HG03521 (cell line): ENCODE measurements at regions not wholly inside any gene's neighbourhood (a gene's known extent, or its start where the extent isn't known, plus 50 kb on each side); places are given as distances from the start of the nearest gene placed in this dataset.

ENCODE experiments used
- ATAC-seq: cut with Tn5 transposase; IDR thresholded peaks from one replicate; pipeline ENCODE4 v1.9.1; 2021; ENCODE audit warnings: mild to moderate bottlenecking, moderate library complexity; ENCODE audit not compliant: unreplicated experiment

DNA sequence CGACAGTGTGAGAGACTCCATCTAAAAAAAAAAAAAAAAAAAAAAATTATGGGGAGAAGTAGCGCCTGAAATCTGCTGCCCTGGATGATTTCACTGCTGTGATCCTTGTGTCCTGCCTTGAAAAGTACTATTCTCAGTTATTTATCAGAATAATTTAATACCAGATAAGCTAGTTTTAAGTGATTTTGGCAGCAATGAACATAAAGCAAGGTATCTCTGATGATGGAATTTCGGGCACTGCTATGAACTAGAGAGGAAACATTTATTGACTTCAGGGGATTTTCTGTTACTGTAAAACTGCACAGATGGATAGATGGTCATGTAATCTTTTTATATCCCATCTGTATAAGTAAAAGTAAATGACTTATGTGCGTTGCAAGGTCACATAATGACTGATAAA is 619.1 kb upstream of the ANKRD30A start:
- ATAC-seq = no peak

DNA sequence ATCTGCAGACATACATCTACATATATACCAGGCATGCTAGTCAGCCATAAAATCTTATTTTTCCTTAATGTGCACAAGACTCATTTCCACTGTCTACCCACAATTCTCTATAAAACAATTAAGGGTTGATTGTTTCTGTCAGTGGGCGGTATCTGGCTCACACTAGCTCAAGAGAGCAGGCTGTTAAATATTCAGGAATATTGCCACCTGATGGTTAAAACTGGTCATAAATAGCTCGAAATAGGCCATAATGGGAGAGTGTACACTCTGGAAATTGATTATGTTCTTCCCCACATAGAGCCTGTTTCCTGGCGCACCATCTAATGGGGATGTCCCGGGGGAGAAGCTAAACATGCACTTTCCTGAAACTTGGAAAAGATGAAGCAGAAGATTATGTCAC is 620.6 kb upstream of the ANKRD30A start:
- no peak for ATAC-seq

- ATAC-seq = no peak
Observed at GRCh38 chr10:36500266-36500665, 625.1 kb upstream of the ANKRD30A start.

- no peak for ATAC-seq
Observed at GRCh38 chr10:36499693-36500092, 625.7 kb upstream of the ANKRD30A start.

DNA sequence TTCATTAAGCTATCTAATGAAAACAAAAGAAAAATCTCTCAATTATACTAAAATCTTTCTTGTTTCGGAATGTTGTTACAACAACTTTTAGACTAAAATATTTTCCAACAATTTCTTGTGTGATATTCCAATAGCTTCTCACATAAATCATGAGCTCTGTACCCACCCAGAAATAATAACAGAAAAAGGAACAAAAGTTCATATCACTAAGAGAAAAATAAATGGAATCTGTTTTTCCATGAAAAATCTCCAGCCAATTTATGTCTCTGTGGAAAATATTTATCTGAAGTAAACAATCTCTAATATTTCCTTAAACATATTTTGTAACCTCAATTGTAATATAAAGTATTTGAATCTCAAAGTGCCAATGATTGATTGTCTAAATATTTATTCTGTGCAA is 628.6 kb upstream of the ANKRD30A start:
- no peak for ATAC-seq

DNA sequence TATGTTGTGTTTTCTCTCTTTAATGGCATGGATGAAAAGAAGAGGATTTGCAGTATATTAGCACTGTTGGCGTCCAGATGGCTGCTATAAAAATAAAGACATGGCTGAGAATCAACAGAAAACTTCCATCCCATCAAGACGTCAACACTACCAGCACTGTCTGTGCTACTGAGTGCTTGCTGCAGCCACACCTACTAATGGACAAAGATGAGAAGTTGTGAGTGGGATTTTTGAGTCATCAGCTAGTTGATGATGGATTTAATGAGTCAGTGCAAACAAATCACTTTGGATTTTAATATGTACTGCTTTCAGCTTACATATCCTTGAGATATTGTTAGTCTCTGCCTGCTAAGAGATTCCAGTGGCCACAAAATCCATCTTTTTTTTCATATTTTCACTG is 631.0 kb upstream of the ANKRD30A start:
- ATAC-seq = no peak

GRCh38 chr10:36493516-36493880 is 631.9 kb upstream of the ANKRD30A start:
- no peak for ATAC-seq

- ATAC-seq = no peak
Observed at GRCh38 chr10:36492590-36493515, 632.5 kb upstream of the ANKRD30A start.

DNA sequence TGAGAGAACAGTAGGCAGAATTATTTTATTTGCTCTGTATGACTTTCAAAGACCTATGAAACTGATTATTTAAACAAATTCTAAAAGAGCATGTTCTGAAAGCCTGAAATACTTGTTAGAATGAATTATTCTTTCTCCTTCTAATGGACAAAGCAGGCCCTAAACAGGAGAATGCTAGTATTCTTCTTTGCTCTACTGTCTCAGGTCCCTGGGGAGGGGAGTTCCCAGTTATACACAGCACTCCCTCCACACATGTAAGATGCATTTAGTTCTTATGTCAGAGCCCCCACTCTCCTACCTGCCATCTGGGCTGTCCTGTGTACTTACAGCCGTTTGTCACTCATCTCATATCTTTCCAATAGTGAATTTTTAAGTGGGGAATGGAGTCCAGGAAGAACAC is 633.5 kb upstream of the ANKRD30A start:
- no peak for ATAC-seq

DNA sequence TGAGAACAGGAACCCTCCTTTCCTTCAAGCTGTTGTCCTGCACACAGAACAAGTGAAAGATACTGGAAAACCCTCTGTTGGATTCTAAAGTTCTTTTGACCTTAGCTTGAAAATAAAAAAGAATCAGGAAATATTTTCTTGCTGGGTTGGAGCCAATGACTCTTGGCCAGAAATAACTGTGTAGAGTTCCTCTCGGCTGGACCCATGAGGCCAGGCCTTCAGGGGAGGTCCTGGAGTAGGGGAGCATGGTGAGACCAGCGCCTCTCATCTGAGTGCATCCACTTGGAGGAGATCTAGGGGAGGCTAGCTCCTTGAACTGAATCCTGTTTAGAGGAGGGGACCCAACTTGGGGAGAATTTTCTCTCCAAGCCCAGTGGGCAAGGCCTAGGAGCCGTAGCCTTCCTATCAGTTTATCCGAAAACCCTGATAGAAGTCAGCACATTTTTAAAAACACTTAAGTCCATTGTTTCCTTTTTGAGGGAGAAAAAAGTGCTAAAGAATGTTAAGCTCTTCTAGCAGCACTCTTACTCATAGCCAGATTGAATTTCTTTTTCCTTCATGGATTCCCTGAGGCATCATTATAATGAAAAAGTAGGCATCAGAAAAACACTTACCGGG is 635.7 kb upstream of the ANKRD30A start:
- no peak for ATAC-seq

DNA sequence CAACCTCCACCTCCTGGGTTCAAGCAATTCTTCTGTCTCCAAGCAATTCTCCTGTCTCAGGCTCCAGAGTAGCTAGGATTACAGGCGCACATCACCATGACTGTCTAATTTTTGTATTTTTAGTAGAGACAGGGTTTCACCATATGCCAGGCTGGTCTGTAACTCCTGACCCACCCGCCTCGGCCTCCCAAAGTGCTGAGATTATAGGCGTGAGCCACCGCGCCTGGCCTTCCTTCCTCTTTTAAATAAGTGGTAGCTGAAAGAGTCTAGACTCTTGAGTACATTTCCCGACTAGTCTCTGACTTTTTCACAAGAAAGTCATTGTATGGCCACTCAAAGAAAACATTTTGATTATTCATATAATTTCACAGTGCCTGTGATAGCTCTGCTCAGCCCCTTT is 636.2 kb upstream of the ANKRD30A start:
- ATAC-seq = no peak

- ATAC-seq = no peak
Observed at GRCh38 chr10:36488579-36488978, 636.8 kb upstream of the ANKRD30A start.

DNA sequence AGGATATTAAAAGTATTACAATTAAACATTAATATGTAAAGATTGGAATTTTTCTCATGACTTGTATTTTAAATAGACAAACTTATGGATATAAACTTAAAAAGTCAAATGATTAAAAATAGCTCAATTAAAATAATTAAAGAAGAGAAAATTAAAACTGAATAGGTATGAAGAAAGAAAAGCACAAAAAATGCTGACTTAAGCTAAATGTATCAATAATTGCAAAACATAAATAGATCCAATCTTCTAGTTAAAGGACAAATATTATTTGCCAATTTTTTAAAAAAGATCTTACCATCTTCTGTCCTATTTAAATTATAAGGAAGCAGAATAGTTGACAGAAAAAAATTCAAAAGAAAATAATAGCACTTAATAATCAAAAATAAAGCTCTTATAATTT is 646.3 kb upstream of the ANKRD30A start:
- no peak for ATAC-seq

- ATAC-seq = no peak
Observed at GRCh38 chr10:36476399-36476798, 649.0 kb upstream of the ANKRD30A start.

DNA sequence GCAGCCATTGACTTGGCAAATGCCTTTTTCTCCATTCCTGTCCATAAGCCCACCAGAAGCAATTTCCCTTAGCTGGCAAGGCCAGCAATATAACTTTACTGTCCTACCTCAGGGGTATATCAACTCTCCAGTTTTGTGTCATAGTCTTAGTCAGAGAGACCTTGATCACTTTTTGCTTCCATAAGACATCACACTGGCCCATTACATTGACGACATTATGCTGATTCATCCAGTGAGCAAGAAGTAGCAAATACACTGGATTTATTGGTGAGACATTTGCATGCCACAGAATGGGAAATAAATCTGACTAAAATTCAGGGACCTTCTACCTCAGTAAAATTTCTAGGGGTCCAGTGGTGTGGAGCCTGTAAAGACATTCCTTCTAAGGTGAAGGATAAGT is 649.7 kb upstream of the ANKRD30A start:
- ATAC-seq = no peak

GRCh38 chr10:36474456-36474855 is 650.9 kb upstream of the ANKRD30A start:
- no peak for ATAC-seq

GRCh38 chr10:36473122-36473521 is 652.3 kb upstream of the ANKRD30A start:
- no peak for ATAC-seq

GRCh38 chr10:36469585-36469984 is 655.8 kb upstream of the ANKRD30A start:
- ATAC-seq = no peak

- ATAC-seq = no peak
Observed at GRCh38 chr10:36468620-36469019, 656.8 kb upstream of the ANKRD30A start.

DNA sequence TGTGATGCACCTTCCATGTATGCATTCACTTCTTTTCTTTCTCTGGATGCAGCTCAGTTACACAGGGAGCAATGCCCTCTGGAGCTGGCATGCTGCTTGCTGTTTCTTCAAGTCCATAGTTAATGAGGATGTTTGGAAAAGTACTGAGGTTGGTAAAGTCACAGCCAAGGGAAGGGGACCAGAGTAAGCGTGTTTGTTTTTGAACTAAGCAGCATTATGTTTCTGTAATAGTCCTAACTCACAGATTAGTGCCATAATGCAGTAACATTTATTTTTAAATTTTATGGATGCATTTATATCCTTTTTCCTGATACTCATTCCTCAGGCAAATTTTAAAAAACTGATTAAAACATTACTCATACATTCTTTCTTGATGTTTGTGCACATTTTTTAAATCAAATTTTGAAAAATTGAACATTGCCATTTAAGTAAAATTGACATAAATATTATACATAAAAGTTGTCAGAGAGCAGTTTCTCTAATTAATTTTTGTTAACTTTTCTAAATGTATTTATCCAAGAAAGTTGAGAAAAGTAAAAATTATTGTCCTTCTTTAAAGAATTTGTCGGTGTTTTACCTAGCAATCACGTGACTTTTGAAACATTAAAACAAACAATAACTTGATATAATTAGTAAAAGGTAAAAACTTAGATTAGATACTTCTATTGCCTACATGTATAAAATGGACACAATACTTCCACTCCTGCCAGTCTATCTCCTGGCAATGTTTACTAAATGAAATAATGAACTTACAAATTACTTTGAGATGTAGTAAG is 659.6 kb upstream of the ANKRD30A start:
- ATAC-seq = no peak

DNA sequence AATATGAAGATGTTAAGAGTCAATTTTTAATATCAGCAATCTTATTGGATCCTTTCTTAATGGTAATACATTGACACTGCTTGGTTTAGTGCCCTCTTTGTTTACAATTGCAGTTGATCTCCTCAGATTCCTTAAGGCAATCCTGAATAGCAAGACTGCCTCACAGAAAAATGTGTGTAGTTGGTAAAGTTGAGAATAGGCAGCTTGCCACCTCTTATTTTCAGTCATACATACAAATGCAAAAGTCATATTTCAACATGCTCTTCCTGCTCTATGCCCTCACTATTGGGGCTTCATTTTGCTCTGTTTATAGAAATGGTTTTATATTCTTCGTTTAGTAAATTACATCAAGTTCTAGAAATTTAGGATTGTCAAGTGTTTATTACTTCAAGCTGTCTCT is 661.1 kb upstream of the ANKRD30A start:
- ATAC-seq = no peak

DNA sequence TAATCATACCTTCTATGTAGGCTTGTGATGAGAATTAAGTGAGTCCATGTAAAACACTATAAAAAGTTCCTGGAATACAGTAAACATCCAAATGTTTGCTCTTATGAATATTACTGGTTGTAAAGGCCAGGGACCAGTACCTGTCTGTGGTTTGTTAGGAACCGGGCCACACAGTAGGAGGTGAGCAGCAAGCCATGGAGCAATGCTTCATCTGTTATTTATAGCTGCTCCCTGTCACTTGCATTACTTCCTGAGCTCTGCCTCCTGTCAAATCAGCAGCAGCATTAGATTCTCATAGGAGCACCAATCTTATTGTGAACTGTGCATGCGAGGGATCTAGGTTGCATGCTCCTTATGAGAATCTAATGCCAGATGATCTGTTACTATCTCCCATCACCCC is 662.0 kb upstream of the ANKRD30A start:
- no peak for ATAC-seq
